ENCODE measurements at regions not wholly inside any gene's neighbourhood (a gene's known extent, or its start where the extent isn't known, plus 50 kb on each side); places are given as distances from the start of the nearest gene placed in this dataset.
A peak's percentile ranks its signal among the peaks of the same experiment; 100 is the strongest.
"Not testable (repeated sequence)": the region's sequence is repeated elsewhere in the genome, so short reads cannot be mapped to it uniquely, and the experiment has no call there.

DNA sequence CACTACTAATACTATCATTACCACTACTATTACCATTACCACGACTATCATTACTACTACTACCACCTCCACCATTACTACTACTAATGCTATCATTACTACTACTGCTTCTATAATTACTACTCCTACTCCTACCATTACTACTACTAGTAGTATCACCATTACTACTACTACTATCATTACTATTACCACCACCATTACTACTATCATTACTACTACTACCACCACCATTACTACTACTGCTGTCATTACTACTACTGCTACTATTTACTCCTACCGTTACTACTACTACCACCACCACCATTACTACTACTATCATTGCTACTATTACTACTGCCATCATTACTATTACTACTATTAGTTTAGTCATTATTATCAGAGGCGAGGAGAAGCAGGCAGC lies 140.9 kb upstream of the KCNJ15 start:
- Histone ChIP-seq H3K36me3 (no peaks in the 10 kb centered on the region), H3K4me3 (no peak overlapping the region), H3K4me1 (no peaks in the 10 kb centered on the region), H3K9me3 (no peaks in the 10 kb centered on the region), H3K27me3 (no peaks in the 10 kb centered on the region), H3K27ac (no peak overlapping the region)
- DNase-seq (no peak), ATAC-seq (ENCODE audit: low FRiP score in 2 of 2) (no peak)
- 96% methylated on average over 3 of the region's 3 CpGs for WGBS, 2 donors
- TF ChIP-seq EP300 (IDR thresholded peaks at IDR 0.05) = no peak
- no peak for TF ChIP-seq POLR2AphosphoS5 (IDR thresholded peaks at IDR 0.05)
- TF ChIP-seq, protein P1, sequence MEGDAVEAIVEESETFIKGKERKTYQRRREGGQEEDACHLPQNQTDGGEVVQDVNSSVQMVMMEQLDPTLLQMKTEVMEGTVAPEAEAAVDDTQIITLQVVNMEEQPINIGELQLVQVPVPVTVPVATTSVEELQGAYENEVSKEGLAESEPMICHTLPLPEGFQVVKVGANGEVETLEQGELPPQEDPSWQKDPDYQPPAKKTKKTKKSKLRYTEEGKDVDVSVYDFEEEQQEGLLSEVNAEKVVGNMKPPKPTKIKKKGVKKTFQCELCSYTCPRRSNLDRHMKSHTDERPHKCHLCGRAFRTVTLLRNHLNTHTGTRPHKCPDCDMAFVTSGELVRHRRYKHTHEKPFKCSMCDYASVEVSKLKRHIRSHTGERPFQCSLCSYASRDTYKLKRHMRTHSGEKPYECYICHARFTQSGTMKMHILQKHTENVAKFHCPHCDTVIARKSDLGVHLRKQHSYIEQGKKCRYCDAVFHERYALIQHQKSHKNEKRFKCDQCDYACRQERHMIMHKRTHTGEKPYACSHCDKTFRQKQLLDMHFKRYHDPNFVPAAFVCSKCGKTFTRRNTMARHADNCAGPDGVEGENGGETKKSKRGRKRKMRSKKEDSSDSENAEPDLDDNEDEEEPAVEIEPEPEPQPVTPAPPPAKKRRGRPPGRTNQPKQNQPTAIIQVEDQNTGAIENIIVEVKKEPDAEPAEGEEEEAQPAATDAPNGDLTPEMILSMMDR (IDR thresholded peaks at IDR 0.05) = no peak
- TF ChIP-seq POLR2A (IDR thresholded peaks at IDR 0.05) = no peak

DNA sequence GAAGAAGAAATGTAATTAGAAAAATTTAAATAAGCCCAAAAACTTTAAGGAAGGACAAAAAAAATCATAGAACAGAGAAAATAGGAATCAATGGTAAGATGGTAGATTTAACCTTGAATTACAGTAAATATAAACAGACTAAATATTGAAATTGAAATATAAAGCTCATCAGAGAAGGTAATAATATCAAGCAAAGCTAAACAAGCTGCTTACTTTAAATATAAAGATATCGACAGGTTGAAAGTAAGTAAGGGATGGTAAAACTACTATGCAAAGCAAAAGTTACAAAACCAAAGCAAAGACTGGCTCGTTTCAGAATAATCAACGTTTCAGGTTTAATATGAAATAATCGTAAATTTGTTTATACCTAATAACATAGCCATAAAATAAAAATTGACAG lies 137.0 kb upstream of the KCNJ15 start:
- no peak for TF ChIP-seq POLR2AphosphoS5 (IDR thresholded peaks at IDR 0.05)
- TF ChIP-seq, protein P1 (IDR thresholded peaks at IDR 0.05) = no peak
- no peak for TF ChIP-seq POLR2A (IDR thresholded peaks at IDR 0.05)
- TF ChIP-seq EP300 (IDR thresholded peaks at IDR 0.05) = no peak
- no peak for ATAC-seq (ENCODE audit: low FRiP score in 2 of 2)
- no peaks in the 10 kb centered on the region for H3K9me3 ChIP-seq
- no peaks in the 10 kb centered on the region for H3K36me3 ChIP-seq
- H3K4me1 ChIP-seq = no peaks in the 10 kb centered on the region
- H3K27ac ChIP-seq = no peak overlapping the region
- no peaks in the 10 kb centered on the region for H3K27me3 ChIP-seq
- no peak overlapping the region for H3K4me3 ChIP-seq
- WGBS, 2 donors = 92 to 95% methylated on average over 4 of the region's 4 CpGs
- no peak for DNase-seq

DNA sequence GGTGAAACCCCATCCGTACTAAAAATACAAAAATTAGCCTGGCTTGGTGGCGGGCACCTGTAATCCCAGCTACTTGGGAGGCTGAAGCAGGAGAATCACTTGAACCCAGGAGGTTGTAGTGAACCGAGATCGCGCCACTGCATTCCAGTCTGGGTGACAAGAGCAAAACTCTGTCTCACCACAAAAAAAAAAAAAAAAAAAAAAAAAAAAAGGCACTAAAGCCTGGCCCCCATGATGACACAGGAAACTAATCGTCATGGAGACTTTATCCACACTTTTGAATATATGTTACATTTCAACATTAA lies 136.2 kb upstream of the KCNJ15 start:
- H3K4me3 ChIP-seq; H3K4me1 ChIP-seq; H3K9me3 ChIP-seq; DNase-seq; ATAC-seq (ENCODE audit: low FRiP score in 2 of 2); H3K27ac ChIP-seq; H3K36me3 ChIP-seq; H3K27me3 ChIP-seq: not testable (repeated sequence)
- WGBS, 2 donors = 93% methylated on average over 6 of the region's 6 CpGs

DNA sequence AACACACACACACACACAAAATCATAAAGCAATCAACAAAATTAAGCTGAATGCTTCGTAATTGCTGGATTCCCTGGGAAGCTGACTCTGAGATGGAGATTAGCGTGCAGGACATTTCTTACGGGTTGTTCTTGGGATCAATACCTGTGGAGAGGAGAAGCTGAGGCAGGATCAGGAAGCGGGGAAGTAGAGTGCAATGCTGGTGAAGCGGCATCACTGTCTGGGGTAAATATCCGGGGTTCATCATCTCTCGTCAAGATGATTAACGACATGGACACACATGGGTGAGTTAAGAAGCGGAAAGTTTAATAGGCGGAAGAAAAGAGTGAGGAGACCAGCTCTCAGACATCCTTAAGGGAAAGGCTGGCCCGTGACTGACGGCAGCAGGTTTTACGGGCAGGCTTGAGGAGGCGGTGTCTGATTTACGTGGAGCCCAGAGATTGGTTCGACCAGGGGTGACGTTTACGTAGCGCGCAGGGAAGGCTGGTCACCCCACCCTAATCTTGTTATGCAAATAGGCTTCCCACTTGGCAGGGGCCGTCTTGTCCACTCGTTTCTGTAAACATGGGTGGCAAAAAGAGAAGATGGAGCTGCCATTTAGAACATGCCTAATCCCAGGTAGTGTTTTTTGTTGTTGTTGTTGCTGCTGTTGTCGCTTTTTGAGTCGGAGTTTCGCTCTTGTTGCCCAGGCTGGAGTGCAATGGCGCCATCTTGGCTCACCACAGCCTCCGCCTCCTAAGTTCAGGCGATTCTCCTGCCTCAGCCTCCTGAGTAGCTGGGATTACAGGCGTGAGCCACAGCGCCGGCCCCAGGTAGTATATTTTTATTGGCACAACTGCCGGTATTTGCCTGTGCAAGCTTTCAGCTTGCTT lies 135.6 kb upstream of the KCNJ15 start:
- ATAC-seq (ENCODE audit: low FRiP score in 2 of 2) (no peak), DNase-seq (peak in 1 of 2 donors; percentile 4)
- H3K4me3 ChIP-seq = no peak overlapping the region
- no peaks in the 10 kb centered on the region for H3K36me3 ChIP-seq
- WGBS, 2 donors = 91 to 94% methylated on average over 31 to 32 of the region's 32 CpGs
- no peak overlapping the region for H3K27ac ChIP-seq
- no peaks in the 10 kb centered on the region for H3K27me3 ChIP-seq
- TF ChIP-seq POLR2AphosphoS5 (IDR thresholded peaks at IDR 0.05) (no peak), POLR2A (IDR thresholded peaks at IDR 0.05) (no peak), EP300 (IDR thresholded peaks at IDR 0.05) (no peak)
- TF ChIP-seq, protein P1 (IDR thresholded peaks at IDR 0.05) = no peak
- H3K4me1 ChIP-seq = no peaks in the 10 kb centered on the region
- H3K9me3 ChIP-seq = no peaks in the 10 kb centered on the region

DNA sequence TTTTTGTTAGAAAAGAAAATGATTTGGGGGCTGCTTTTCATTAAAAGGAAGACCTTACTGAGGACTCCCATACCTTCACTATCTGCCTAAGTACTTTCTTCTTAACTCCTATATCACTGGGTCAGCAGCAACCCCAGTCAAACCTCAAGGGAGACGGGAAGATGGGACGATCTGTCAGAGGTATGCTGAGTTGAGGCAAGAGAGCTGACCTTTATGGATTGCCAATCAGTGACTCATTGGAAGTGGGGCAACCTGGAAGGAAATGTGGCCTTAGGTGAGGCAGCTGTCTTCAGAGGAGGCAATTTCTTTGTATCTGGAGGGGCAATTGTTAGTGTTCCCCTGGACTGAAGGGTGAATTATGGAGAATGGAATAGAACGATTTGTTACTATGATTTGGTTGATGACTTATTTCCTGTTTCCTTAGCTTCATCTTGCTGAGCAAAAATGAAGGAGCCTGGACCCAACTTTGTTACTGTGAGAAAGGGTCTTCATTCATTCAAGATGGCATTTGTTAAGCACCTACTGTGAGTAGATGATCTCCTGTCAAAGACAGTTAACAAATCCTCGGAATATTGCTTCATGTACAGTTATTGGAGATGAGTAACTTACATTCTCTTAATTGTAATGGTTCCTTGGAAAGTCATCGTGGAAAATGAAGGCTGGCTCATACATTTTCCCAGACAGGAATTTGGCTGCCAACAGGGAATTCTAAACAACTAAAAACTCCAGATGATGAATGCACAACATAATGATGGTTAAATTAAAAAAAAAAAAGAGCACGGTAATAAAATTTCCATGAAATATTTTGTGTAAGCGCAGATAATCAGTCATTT lies 134.7 kb upstream of the KCNJ15 start:
- 74 to 81% methylated on average over 7 of the region's 7 CpGs for WGBS, 2 donors
- H3K27ac ChIP-seq = no peak overlapping the region
- H3K9me3 ChIP-seq = no peaks in the 10 kb centered on the region
- no peaks in the 10 kb centered on the region for H3K4me1 ChIP-seq
- DNase-seq (no peak), ATAC-seq (ENCODE audit: low FRiP score in 2 of 2) (no peak)
- TF ChIP-seq EP300 (IDR thresholded peaks at IDR 0.05) (no peak), POLR2A (IDR thresholded peaks at IDR 0.05) (no peak), POLR2AphosphoS5 (IDR thresholded peaks at IDR 0.05) (no peak)
- TF ChIP-seq, protein P1 (IDR thresholded peaks at IDR 0.05) = no peak
- no peaks in the 10 kb centered on the region for H3K27me3 ChIP-seq
- H3K4me3 ChIP-seq = no peak overlapping the region
- H3K36me3 ChIP-seq = no peaks in the 10 kb centered on the region
